SH-SY5Y (cell line): ENCODE measurements at regions not wholly inside any gene's neighbourhood (a gene's known extent, or its start where the extent isn't known, plus 50 kb on each side); places are given as distances from the start of the nearest gene placed in this dataset.

Experiments
- GATA2 ChIP-seq: IDR thresholded peaks from 2 replicates; pipeline ENCODE4 v1.6.1; 2011; ENCODE audit warnings: mild to moderate bottlenecking, low read depth, low read length
- GATA3 ChIP-seq: IDR thresholded peaks from 2 replicates; pipeline ENCODE4 v1.6.1; 2011; ENCODE audit warnings: low read depth, mild to moderate bottlenecking, low read length, moderate library complexity

- TF ChIP-seq GATA2 (no peak), GATA3 (no peak)
These were observed 140.0 kb upstream of the POU3F1 start for GRCh38 chr1:38186566-38186965.
